Mucosa of descending colon (tissue), 3 donors: ENCODE measurements at regions not wholly inside any gene's neighbourhood (a gene's known extent, or its start where the extent isn't known, plus 50 kb on each side); places are given as distances from the start of the nearest gene placed in this dataset.

ENCODE experiments used
- ATAC-seq: fragments of 200-7000 bp; cut with Tn5 transposase; one replicate; pipeline ENCODE4 v1.9.1; 2020; ENCODE audit warnings: mild to moderate bottlenecking, moderate library complexity
- DNase-seq, 3 donors: peaks; one replicate each; pipeline ENCODE4 v3.0.0-alpha.2; 2020
- H3K36me3 ChIP-seq: fragments of 200-600 bp; one replicate; pipeline ENCODE4 v1.8.0; 2021; ENCODE audit warnings: low read depth, mild to moderate bottlenecking
- H3K4me1 ChIP-seq: fragments of 200-600 bp; one replicate; pipeline ENCODE4 v1.8.0; 2021; ENCODE audit warnings: low read depth, mild to moderate bottlenecking
- H3K4me3 ChIP-seq: fragments of 200-600 bp; one replicate; pipeline ENCODE4 v1.8.0; 2021; ENCODE audit warnings: mild to moderate bottlenecking
- H3K9me3 ChIP-seq: fragments of 200-600 bp; one replicate; pipeline ENCODE4 v1.8.0; 2021; ENCODE audit warnings: mild to moderate bottlenecking
- CTCF ChIP-seq: fragments of 200-600 bp; IDR thresholded peaks from one replicate; pipeline ENCODE4 v1.8.0; 2022; ENCODE audit warnings: antibody characterized with exemption, mild to moderate bottlenecking
- intact Hi-C, 2 donors: fragments of 100-400 bp; cut with DNase I in 1 of 2; cut with micrococcal nuclease in 1 of 2; formaldehyde crosslinking; loops; one replicate each; pipeline versions ENCODE4 v1.11.0 to v1.11.1; 2022; cut with DNase I, micrococcal nuclease
- donor health status: DM: no; HTN: no; CAD: no; lungs with moderate emphysema.
- donor health status: DM: no; HTN: no; CAD: no.
- donor health status: DM: no; HTN: yes; CAD: no.

GRCh38 chr2:128410035-128410757, 91.5 kb upstream of the HS6ST1 start:
- Histone ChIP-seq H3K36me3 (no peaks in the 10 kb centered on the region), H3K4me3 (no peak overlapping the region), H3K4me1 (no peaks in the 10 kb centered on the region), H3K9me3 (no peaks in the 10 kb centered on the region)
- no peak for TF ChIP-seq CTCF
- DNase-seq (no peak), ATAC-seq (no peak)
- intact Hi-C loops: no loop called here

GRCh38 chr2:128410758-128411215, 92.1 kb upstream of the HS6ST1 start:
- no peak for ATAC-seq
- H3K9me3 ChIP-seq: no peaks in the 10 kb centered on the region
- H3K4me3 ChIP-seq: no peak overlapping the region
- no peak for TF ChIP-seq CTCF
- intact Hi-C loops: no loop called here
- no peaks in the 10 kb centered on the region for H3K36me3 ChIP-seq
- DNase-seq: no peak
- H3K4me1 ChIP-seq: no peaks in the 10 kb centered on the region

GRCh38 chr2:128411431-128411830, 92.8 kb upstream of the HS6ST1 start:
- Histone ChIP-seq H3K36me3 (no peaks in the 10 kb centered on the region), H3K4me1 (no peaks in the 10 kb centered on the region), H3K9me3 (no peaks in the 10 kb centered on the region), H3K4me3 (no peak overlapping the region)
- DNase-seq (no peak), ATAC-seq (no peak)
- no peak for TF ChIP-seq CTCF
- intact Hi-C loops: no loop called here

GRCh38 chr2:128412181-128412871, 93.7 kb upstream of the HS6ST1 start:
- TF ChIP-seq CTCF: no peak
- DNase-seq: no peak
- no peak overlapping the region for H3K4me3 ChIP-seq
- H3K4me1 ChIP-seq: no peaks in the 10 kb centered on the region
- intact Hi-C loops: no loop called here
- no peaks in the 10 kb centered on the region for H3K9me3 ChIP-seq
- no peaks in the 10 kb centered on the region for H3K36me3 ChIP-seq
- ATAC-seq: no peak

GRCh38 chr2:128413014-128413717, 94.5 kb upstream of the HS6ST1 start:
- ATAC-seq (no peak), DNase-seq (no peak)
- Histone ChIP-seq H3K4me3 (no peak overlapping the region), H3K9me3 (no peaks in the 10 kb centered on the region), H3K4me1 (no peaks in the 10 kb centered on the region), H3K36me3 (no peaks in the 10 kb centered on the region)
- no peak for TF ChIP-seq CTCF
- intact Hi-C loops: no loop called here
